ENCODE measurements at regions not wholly inside any gene's neighbourhood (a gene's known extent, or its start where the extent isn't known, plus 50 kb on each side); places are given as distances from the start of the nearest gene placed in this dataset.

GRCh38 chr1:23627069-23627735 is 64.4 kb upstream of the RPL11 start:
- H3K4me1 ChIP-seq: peaks cover 4% of the 10 kb centered on the region
- no peak for DNase-seq (ENCODE audit: low spot score)
- Mint-ChIP-seq H3K4me1 (peaks cover 21% of the 10 kb centered on the region), H3K27ac (no peak overlapping the region), H3K27me3 (ENCODE audit: insufficient read depth, low read depth) (peaks cover 19% of the 10 kb centered on the region), H3K36me3 (no peaks in the 10 kb centered on the region), H3K4me3 (no peak overlapping the region), H3K9me3 (peaks cover 8% of the 10 kb centered on the region)
- no peak overlapping the region for H2AFZ ChIP-seq (replicated peaks)
- no peak overlapping the region for H3K9ac ChIP-seq
- H3K27ac ChIP-seq: no peak overlapping the region
- H3K4me2 ChIP-seq: no peak overlapping the region
- no peaks in the 10 kb centered on the region for H3K36me3 ChIP-seq
- H3K9me3 ChIP-seq (ENCODE audit: low read depth): no peaks in the 10 kb centered on the region
- TF ChIP-seq EZH2 (IDR thresholded peaks at IDR 0.05) (no peak), EZH2phosphoT487 (IDR thresholded peaks at IDR 0.05) (no peak)
- no peaks in the 10 kb centered on the region for H3K27me3 ChIP-seq
- H3K79me2 ChIP-seq (ENCODE audit: low read depth): no peaks in the 10 kb centered on the region
- H3K4me3 ChIP-seq: no peak overlapping the region
- H4K20me1 ChIP-seq (ENCODE audit: low read depth): no peaks in the 10 kb centered on the region
- H3F3A ChIP-seq (ENCODE audit: low read depth): peaks cover 6% of the 10 kb centered on the region

GRCh38 chr1:23625929-23626535 is 65.6 kb upstream of the RPL11 start:
- Mint-ChIP-seq H3K27ac (peak overlapping the region; percentile 11), H3K4me3 (peak overlapping the region; percentile 62), H3K27me3 (ENCODE audit: insufficient read depth, low read depth) (peaks cover 22% of the 10 kb centered on the region), H3K4me1 (peaks cover 21% of the 10 kb centered on the region), H3K36me3 (no peaks in the 10 kb centered on the region), H3K9me3 (peaks cover 8% of the 10 kb centered on the region)
- Histone ChIP-seq H4K20me1 (ENCODE audit: low read depth) (no peaks in the 10 kb centered on the region), H3K4me1 (peaks cover 4% of the 10 kb centered on the region), H3K4me2 (no peak overlapping the region), H3K4me3 (no peak overlapping the region), H2AFZ (replicated peaks) (no peak overlapping the region), H3F3A (ENCODE audit: low read depth) (peaks cover 6% of the 10 kb centered on the region), H3K9me3 (ENCODE audit: low read depth) (no peaks in the 10 kb centered on the region), H3K79me2 (ENCODE audit: low read depth) (no peaks in the 10 kb centered on the region), H3K27me3 (peaks cover 1% of the 10 kb centered on the region), H3K9ac (no peak overlapping the region), H3K27ac (no peak overlapping the region), H3K36me3 (no peaks in the 10 kb centered on the region)
- TF ChIP-seq CTCF (IDR thresholded peaks at IDR 0.05) (no peak), EZH2 (IDR thresholded peaks at IDR 0.05) (no peak), EZH2phosphoT487 (IDR thresholded peaks at IDR 0.05) (no peak)
- no peak for DNase-seq (ENCODE audit: low spot score)

GRCh38 chr1:23625459-23625858 is 66.1 kb upstream of the RPL11 start:
- Histone ChIP-seq H3K36me3 (no peaks in the 10 kb centered on the region), H3K4me1 (peaks cover 4% of the 10 kb centered on the region), H3K27me3 (peaks cover 7% of the 10 kb centered on the region), H2AFZ (replicated peaks) (no peak overlapping the region), H3K9ac (no peak overlapping the region), H3K9me3 (ENCODE audit: low read depth) (no peaks in the 10 kb centered on the region), H3K4me2 (no peak overlapping the region), H3K79me2 (ENCODE audit: low read depth) (no peaks in the 10 kb centered on the region), H4K20me1 (ENCODE audit: low read depth) (no peaks in the 10 kb centered on the region), H3F3A (ENCODE audit: low read depth) (peaks cover 6% of the 10 kb centered on the region), H3K4me3 (no peak overlapping the region), H3K27ac (no peak overlapping the region)
- peak overlapping the region; percentile 62 for H3K4me3 Mint-ChIP-seq
- peaks cover 24% of the 10 kb centered on the region for H3K27me3 Mint-ChIP-seq (ENCODE audit: insufficient read depth, low read depth)
- DNase-seq (ENCODE audit: low spot score): no peak
- H3K9me3 Mint-ChIP-seq: peaks cover 8% of the 10 kb centered on the region
- peaks cover 26% of the 10 kb centered on the region for H3K4me1 Mint-ChIP-seq
- no peaks in the 10 kb centered on the region for H3K36me3 Mint-ChIP-seq
- H3K27ac Mint-ChIP-seq: no peak overlapping the region
- TF ChIP-seq EZH2phosphoT487 (IDR thresholded peaks at IDR 0.05) (no peak), CTCF (IDR thresholded peaks at IDR 0.05) (no peak), EZH2 (IDR thresholded peaks at IDR 0.05) (no peak)

GRCh38 chr1:23624440-23624839 is 65.1 kb upstream of the ID3 start:
- no peaks in the 10 kb centered on the region for H3K36me3 ChIP-seq
- no peak overlapping the region for H3K27ac ChIP-seq
- Mint-ChIP-seq H3K4me1 (peaks cover 32% of the 10 kb centered on the region), H3K27me3 (ENCODE audit: insufficient read depth, low read depth) (peaks cover 31% of the 10 kb centered on the region), H3K4me3 (no peak overlapping the region), H3K27ac (no peak overlapping the region), H3K36me3 (no peaks in the 10 kb centered on the region), H3K9me3 (peaks cover 8% of the 10 kb centered on the region)
- TF ChIP-seq CTCF (IDR thresholded peaks at IDR 0.05) (no peak), EZH2 (IDR thresholded peaks at IDR 0.05) (no peak)
- H3K9ac ChIP-seq: no peak overlapping the region
- no peak overlapping the region for H2AFZ ChIP-seq (replicated peaks)
- H3K27me3 ChIP-seq: peaks cover 17% of the 10 kb centered on the region
- peaks cover 8% of the 10 kb centered on the region for H3K4me1 ChIP-seq
- DNase-seq (ENCODE audit: low spot score): no peak
- no peak overlapping the region for H3K4me3 ChIP-seq
- H3K79me2 ChIP-seq (ENCODE audit: low read depth): no peaks in the 10 kb centered on the region
- H3K4me2 ChIP-seq: no peak overlapping the region
- peaks cover 9% of the 10 kb centered on the region for H3F3A ChIP-seq (ENCODE audit: low read depth)
- H3K9me3 ChIP-seq (ENCODE audit: low read depth): no peaks in the 10 kb centered on the region
- H4K20me1 ChIP-seq (ENCODE audit: low read depth): no peaks in the 10 kb centered on the region

All from neural progenitor cell (in vitro differentiated cells).